Esophagus squamous epithelium (tissue), 4 donors: ENCODE measurements at regions not wholly inside any gene's neighbourhood (a gene's known extent, or its start where the extent isn't known, plus 50 kb on each side); places are given as distances from the start of the nearest gene placed in this dataset.

Experiments
- POLR2A ChIP-seq, 4 donors: fragments of 450-650 bp; IDR thresholded peaks; one replicate each; pipeline ENCODE4 v1.6.1; 2017; ENCODE audit warnings: antibody characterized with exemption in 4 of 4, mild to moderate bottlenecking in 4 of 4, moderate library complexity in 3 of 4
- TF ChIP-seq, protein P1 (sequence below), 6 experiments: fragments of 450-650 bp in 4 of 6; fragments of 200-600 bp in 2 of 6; sonication (generic) in 2 of 6; IDR thresholded peaks; one replicate each; pipeline ENCODE4 v1.5.1; 2016 to 2019; ENCODE audit warnings: antibody characterized with exemption in 6 of 6, mild to moderate bottlenecking in 4 of 6, moderate library complexity in 4 of 6

DNA sequence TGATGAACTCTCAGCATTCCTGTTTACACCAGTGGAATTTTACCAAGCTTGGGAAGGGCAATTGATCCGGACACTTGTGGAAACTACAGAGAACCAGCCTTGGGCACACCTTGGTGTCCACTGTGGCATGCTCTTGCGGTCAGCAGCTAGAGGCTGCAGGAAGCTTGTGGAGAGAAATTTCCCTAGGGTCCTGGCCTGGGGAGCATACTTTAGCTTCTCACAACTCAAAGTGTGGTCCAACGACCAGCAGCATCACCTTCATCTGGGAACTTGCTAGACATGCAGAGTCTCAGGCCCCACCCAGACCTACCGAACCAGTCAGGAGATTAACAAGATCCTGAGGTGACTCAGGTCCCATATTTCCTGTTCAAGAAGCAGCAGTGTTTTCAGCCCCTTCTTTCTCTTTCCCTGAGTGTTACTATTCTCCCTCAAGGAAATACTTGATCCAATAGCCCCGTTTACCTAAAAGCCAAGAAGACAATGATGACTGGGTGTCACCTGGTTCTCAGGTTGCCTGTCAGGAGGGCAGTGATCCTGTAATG lies 55.7 kb upstream of the KCNE2 start:
- TF ChIP-seq, protein P1, sequence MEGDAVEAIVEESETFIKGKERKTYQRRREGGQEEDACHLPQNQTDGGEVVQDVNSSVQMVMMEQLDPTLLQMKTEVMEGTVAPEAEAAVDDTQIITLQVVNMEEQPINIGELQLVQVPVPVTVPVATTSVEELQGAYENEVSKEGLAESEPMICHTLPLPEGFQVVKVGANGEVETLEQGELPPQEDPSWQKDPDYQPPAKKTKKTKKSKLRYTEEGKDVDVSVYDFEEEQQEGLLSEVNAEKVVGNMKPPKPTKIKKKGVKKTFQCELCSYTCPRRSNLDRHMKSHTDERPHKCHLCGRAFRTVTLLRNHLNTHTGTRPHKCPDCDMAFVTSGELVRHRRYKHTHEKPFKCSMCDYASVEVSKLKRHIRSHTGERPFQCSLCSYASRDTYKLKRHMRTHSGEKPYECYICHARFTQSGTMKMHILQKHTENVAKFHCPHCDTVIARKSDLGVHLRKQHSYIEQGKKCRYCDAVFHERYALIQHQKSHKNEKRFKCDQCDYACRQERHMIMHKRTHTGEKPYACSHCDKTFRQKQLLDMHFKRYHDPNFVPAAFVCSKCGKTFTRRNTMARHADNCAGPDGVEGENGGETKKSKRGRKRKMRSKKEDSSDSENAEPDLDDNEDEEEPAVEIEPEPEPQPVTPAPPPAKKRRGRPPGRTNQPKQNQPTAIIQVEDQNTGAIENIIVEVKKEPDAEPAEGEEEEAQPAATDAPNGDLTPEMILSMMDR (IDR thresholded peaks at IDR 0.05), result no peak
- no peak for TF ChIP-seq POLR2A (IDR thresholded peaks at IDR 0.05)
